Astrocyte (in vitro differentiated cells and primary cell): ENCODE measurements at regions not wholly inside any gene's neighbourhood (a gene's known extent, or its start where the extent isn't known, plus 50 kb on each side); places are given as distances from the start of the nearest gene placed in this dataset.

Experiments used
- EZH2 ChIP-seq: IDR thresholded peaks from 2 replicates; pipeline ENCODE4 v1.6.1; 2012; ENCODE audit warnings: mild to moderate bottlenecking, low read length, inconsistent platforms; ENCODE audit not compliant: insufficient read depth
- TF ChIP-seq, protein P1 (sequence below): IDR thresholded peaks from 2 replicates; pipeline ENCODE4 v1.5.1; 2011; ENCODE audit warnings: low read depth, mild to moderate bottlenecking, inconsistent platforms, low read length, moderate library complexity; ENCODE audit not compliant: insufficient read depth

DNA sequence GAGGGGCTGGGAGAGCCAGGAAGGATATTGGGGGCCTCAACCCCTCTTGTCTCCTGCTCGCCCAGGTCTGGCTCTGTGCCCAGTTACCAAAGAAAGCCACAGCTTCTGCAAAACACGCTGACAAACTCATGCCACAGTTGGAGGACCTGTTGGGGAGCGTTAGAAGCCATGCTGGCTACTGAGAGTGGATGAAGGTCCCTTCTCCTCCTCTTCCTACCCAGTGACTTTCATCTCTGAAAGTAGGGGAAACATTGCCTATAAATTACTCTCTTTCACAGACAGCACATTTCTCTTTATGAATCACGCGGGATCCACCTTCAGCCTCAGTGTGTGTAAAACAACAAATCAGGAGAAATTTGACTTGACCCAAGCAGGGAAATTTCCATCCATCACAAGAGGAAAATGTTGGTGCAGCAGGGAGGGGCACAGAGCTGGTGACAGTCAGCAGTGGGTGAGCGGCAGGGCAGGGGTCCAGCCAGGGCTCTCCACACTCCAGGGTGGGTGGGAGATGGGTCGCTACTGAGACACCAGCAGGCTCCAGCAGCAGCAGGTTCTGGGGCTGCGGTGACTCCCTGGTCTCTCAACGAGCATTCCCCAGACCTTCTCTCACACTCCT, 181.9 kb downstream of the FGF18 start:
- TF ChIP-seq EZH2: no peak
- TF ChIP-seq, protein P1, sequence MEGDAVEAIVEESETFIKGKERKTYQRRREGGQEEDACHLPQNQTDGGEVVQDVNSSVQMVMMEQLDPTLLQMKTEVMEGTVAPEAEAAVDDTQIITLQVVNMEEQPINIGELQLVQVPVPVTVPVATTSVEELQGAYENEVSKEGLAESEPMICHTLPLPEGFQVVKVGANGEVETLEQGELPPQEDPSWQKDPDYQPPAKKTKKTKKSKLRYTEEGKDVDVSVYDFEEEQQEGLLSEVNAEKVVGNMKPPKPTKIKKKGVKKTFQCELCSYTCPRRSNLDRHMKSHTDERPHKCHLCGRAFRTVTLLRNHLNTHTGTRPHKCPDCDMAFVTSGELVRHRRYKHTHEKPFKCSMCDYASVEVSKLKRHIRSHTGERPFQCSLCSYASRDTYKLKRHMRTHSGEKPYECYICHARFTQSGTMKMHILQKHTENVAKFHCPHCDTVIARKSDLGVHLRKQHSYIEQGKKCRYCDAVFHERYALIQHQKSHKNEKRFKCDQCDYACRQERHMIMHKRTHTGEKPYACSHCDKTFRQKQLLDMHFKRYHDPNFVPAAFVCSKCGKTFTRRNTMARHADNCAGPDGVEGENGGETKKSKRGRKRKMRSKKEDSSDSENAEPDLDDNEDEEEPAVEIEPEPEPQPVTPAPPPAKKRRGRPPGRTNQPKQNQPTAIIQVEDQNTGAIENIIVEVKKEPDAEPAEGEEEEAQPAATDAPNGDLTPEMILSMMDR: no peak
